ENCODE measurements at regions not wholly inside any gene's neighbourhood (a gene's known extent, or its start where the extent isn't known, plus 50 kb on each side); places are given as distances from the start of the nearest gene placed in this dataset.

DNA sequence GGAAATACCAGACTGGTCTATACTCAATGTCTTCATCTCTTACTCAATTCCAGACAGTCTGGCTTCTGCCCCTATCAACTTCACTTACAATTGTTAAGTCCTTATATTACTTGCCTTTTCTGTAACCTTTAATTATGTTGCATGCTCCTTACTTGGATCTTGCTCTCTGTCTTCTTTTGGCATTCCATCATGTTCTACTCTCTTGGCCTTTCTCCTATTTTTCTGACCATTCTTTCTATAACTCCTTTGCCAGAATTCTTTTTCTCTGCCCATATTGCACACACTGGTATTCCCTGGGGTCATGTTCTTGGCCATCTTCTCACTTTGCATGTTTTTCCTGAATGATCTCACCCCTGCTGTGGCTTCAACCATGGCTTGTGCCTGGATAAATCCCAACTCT lies 209.8 kb upstream of the ZNF462 start:
- no peaks in the 10 kb centered on the region for H3K36me3 Mint-ChIP-seq (ENCODE audit: unreplicated experiment)
- H3K4me1 Mint-ChIP-seq (ENCODE audit: unreplicated experiment), result peaks cover 4% of the 10 kb centered on the region
- DNase-seq (ENCODE audit: extremely low spot score, unreplicated experiment), result no peak
- no peak overlapping the region for H3K27ac Mint-ChIP-seq (ENCODE audit: unreplicated experiment)
- peaks cover 5% of the 10 kb centered on the region for H3K27me3 Mint-ChIP-seq (ENCODE audit: unreplicated experiment)
- H3K4me3 Mint-ChIP-seq (ENCODE audit: unreplicated experiment), result no peak overlapping the region
- TF ChIP-seq, protein P1, sequence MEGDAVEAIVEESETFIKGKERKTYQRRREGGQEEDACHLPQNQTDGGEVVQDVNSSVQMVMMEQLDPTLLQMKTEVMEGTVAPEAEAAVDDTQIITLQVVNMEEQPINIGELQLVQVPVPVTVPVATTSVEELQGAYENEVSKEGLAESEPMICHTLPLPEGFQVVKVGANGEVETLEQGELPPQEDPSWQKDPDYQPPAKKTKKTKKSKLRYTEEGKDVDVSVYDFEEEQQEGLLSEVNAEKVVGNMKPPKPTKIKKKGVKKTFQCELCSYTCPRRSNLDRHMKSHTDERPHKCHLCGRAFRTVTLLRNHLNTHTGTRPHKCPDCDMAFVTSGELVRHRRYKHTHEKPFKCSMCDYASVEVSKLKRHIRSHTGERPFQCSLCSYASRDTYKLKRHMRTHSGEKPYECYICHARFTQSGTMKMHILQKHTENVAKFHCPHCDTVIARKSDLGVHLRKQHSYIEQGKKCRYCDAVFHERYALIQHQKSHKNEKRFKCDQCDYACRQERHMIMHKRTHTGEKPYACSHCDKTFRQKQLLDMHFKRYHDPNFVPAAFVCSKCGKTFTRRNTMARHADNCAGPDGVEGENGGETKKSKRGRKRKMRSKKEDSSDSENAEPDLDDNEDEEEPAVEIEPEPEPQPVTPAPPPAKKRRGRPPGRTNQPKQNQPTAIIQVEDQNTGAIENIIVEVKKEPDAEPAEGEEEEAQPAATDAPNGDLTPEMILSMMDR (IDR thresholded peaks at IDR 0.05), result no peak
- peaks cover 5% of the 10 kb centered on the region for H3K9me3 Mint-ChIP-seq (ENCODE audit: unreplicated experiment)

DNA sequence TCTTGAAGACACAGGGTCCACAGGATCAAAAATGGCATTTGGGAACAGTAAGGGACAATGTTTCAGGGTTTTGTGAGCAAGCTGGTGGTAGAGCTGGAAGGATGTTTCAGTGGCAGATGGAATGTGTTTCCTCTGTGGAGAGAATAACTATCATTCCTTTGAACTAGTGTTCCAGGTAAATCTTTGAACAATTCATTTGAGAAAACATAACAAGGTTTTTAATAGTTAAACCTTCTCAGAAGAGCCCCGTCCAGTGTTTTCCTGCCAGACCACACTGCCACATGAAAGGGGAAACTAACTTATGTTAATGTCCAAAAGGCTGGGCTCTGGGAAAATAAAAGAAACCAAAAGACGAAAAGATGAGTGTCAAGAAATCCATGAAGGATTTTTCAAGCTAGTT lies 207.0 kb upstream of the ZNF462 start:
- peaks cover 4% of the 10 kb centered on the region for H3K4me1 Mint-ChIP-seq (ENCODE audit: unreplicated experiment)
- H3K27ac Mint-ChIP-seq (ENCODE audit: unreplicated experiment), result no peak overlapping the region
- H3K9me3 Mint-ChIP-seq (ENCODE audit: unreplicated experiment), result peaks cover 5% of the 10 kb centered on the region
- H3K27me3 Mint-ChIP-seq (ENCODE audit: unreplicated experiment), result peaks cover 5% of the 10 kb centered on the region
- H3K36me3 Mint-ChIP-seq (ENCODE audit: unreplicated experiment), result no peaks in the 10 kb centered on the region
- TF ChIP-seq, protein P1 (IDR thresholded peaks at IDR 0.05), result no peak
- no peak overlapping the region for H3K4me3 Mint-ChIP-seq (ENCODE audit: unreplicated experiment)
- no peak for DNase-seq (ENCODE audit: extremely low spot score, unreplicated experiment)

DNA sequence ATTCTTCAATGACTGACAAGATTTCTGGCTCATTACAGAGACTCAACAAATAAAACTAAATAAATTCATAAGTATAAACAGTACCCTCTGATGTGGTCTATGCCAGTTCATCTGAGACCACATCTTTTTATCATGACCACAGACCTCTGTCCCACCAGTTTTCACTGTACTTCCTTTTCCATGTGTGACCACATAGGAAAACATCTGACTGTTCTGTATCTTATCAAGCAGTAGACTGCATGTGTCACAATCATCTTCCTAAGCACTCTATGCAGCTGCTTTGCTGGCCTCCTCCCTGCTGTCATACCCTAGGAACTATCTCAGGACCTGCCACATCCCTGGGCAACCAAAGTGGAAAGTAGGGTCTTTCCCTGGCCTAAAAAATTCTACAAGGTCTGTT lies 205.0 kb upstream of the ZNF462 start:
- Mint-ChIP-seq H3K9me3 (ENCODE audit: unreplicated experiment) (peaks cover 5% of the 10 kb centered on the region), H3K4me1 (ENCODE audit: unreplicated experiment) (peaks cover 4% of the 10 kb centered on the region), H3K27me3 (ENCODE audit: unreplicated experiment) (peaks cover 5% of the 10 kb centered on the region), H3K36me3 (ENCODE audit: unreplicated experiment) (no peaks in the 10 kb centered on the region), H3K4me3 (ENCODE audit: unreplicated experiment) (no peak overlapping the region), H3K27ac (ENCODE audit: unreplicated experiment) (no peak overlapping the region)
- DNase-seq (ENCODE audit: extremely low spot score, unreplicated experiment), result no peak
- TF ChIP-seq, protein P1 (IDR thresholded peaks at IDR 0.05), result no peak

GRCh38 chr9:106668534-106668933 lies 194.4 kb upstream of the ZNF462 start:
- DNase-seq (ENCODE audit: extremely low spot score, unreplicated experiment), result no peak
- no peaks in the 10 kb centered on the region for H3K27me3 Mint-ChIP-seq (ENCODE audit: unreplicated experiment)
- H3K4me1 Mint-ChIP-seq (ENCODE audit: unreplicated experiment), result no peaks in the 10 kb centered on the region
- H3K4me3 Mint-ChIP-seq (ENCODE audit: unreplicated experiment), result no peak overlapping the region
- TF ChIP-seq, protein P1 (IDR thresholded peaks at IDR 0.05), result no peak
- no peaks in the 10 kb centered on the region for H3K36me3 Mint-ChIP-seq (ENCODE audit: unreplicated experiment)
- H3K27ac Mint-ChIP-seq (ENCODE audit: unreplicated experiment), result no peak overlapping the region
- no peaks in the 10 kb centered on the region for H3K9me3 Mint-ChIP-seq (ENCODE audit: unreplicated experiment)

GRCh38 chr9:106669835-106670234 lies 193.1 kb upstream of the ZNF462 start:
- no peak overlapping the region for H3K27ac Mint-ChIP-seq (ENCODE audit: unreplicated experiment)
- TF ChIP-seq, protein P1 (IDR thresholded peaks at IDR 0.05), result no peak
- H3K27me3 Mint-ChIP-seq (ENCODE audit: unreplicated experiment), result no peaks in the 10 kb centered on the region
- H3K4me3 Mint-ChIP-seq (ENCODE audit: unreplicated experiment), result no peak overlapping the region
- H3K4me1 Mint-ChIP-seq (ENCODE audit: unreplicated experiment), result no peaks in the 10 kb centered on the region
- no peaks in the 10 kb centered on the region for H3K9me3 Mint-ChIP-seq (ENCODE audit: unreplicated experiment)
- DNase-seq (ENCODE audit: extremely low spot score, unreplicated experiment), result no peak
- no peaks in the 10 kb centered on the region for H3K36me3 Mint-ChIP-seq (ENCODE audit: unreplicated experiment)

Data from osteocyte (in vitro differentiated cells).